NB4 (cell line): ENCODE measurements at regions not wholly inside any gene's neighbourhood (a gene's known extent, or its start where the extent isn't known, plus 50 kb on each side); places are given as distances from the start of the nearest gene placed in this dataset.

ENCODE experiments used
- DNase-seq: peaks from one replicate; pipeline ENCODE4 v3.0.0; 2010; ENCODE audit warnings: low read depth
- H3K4me3 ChIP-seq: one replicate; pipeline ENCODE4 v1.5.1; 2011; ENCODE audit warnings: mild to moderate bottlenecking, low read depth, low read length, moderate library complexity
- CTCF ChIP-seq: IDR thresholded peaks from one replicate; pipeline ENCODE4 v1.5.1; 2012; ENCODE audit warnings: low read depth, low read length
- MAX ChIP-seq: IDR thresholded peaks from 2 replicates; pipeline ENCODE4 v1.6.1; 2011; ENCODE audit warnings: low read depth, low read length
- MYC ChIP-seq: IDR thresholded peaks from 2 replicates; pipeline ENCODE4 v1.6.1; 2011; ENCODE audit warnings: low read depth, low read length
- POLR2A ChIP-seq: IDR thresholded peaks from 2 replicates; pipeline ENCODE4 v1.6.1; 2011; ENCODE audit warnings: mild to moderate bottlenecking; ENCODE audit not compliant: insufficient read length; ENCODE audit errors: extremely low read depth

DNA sequence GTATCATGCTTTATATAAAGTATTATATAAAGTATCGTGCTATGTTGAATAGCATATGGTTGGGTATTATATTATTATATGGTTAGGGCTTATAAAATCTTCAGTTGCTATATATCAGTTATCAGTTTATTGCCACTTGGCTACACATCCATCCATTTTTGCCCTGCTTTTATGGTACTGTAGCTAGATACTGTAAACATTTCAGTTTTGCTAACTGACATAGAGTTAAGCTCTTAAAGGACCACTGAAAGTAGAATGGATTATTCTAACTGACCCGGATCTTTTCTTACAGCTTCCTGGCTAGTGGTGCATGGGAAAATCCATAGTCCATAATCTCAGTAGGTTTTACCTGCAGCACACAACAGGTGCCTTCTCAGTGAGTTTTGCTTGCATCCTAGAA lies 405.3 kb upstream of the LUZP2 start:
- TF ChIP-seq MYC (no peak), POLR2A (no peak), CTCF (no peak), MAX (no peak)
- DNase-seq, result no peak
- H3K4me3 ChIP-seq, result no peak overlapping the region

DNA sequence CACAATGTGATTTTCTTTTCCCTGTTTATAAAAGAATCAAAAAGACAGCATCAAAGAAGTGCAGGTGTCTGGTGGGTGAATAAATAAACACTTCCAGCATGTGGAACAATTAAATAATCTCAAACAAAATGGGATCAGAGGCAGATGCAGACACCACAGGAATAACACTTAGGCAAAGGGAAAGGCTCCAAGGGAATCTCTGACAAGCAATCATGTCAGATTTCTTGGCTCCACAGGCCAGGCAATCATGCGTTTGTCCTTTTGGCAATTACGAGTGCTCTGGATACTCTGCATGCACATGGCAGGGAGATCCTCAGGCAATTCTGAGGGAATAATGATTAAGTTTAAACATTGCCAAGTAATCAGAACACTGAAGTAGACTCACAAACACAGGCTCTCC lies 403.5 kb upstream of the LUZP2 start:
- no peak for DNase-seq
- H3K4me3 ChIP-seq, result no peak overlapping the region

DNA sequence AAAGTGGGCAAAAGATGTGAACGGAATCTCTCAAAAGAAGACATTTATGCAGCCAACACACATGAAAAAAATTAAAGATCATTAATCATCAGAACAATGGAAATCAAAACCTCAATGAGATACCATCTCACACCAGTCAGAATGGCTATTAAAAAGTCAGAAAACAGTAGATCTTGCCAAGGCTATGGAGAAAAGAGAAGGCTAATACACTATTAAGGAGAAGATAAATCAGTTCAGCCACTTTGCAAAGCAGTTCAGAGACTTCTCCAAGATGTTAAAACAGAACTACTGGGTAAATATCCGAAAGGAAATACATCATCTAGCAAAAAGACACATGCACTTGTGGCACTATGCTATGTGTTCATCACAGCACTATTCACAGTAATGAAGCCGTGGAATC lies 388.2 kb upstream of the LUZP2 start:
- TF ChIP-seq MYC (no peak), CTCF (no peak), MAX (no peak), POLR2A (no peak)
- DNase-seq, result no peak

More for the DNA sequence above, 403.5 kb upstream of the LUZP2 start:
- TF ChIP-seq POLR2A (no peak), MYC (no peak), MAX (no peak), CTCF (no peak)

GRCh38 chr11:24122291-24122690 lies 374.6 kb upstream of the LUZP2 start:
- no peak for TF ChIP-seq POLR2A
- no peak for TF ChIP-seq MYC
- no peak for TF ChIP-seq CTCF
- TF ChIP-seq MAX, result no peak
- no peak for DNase-seq
- no peak overlapping the region for H3K4me3 ChIP-seq

More for the DNA sequence above, 388.2 kb upstream of the LUZP2 start:
- no peak overlapping the region for H3K4me3 ChIP-seq

DNA sequence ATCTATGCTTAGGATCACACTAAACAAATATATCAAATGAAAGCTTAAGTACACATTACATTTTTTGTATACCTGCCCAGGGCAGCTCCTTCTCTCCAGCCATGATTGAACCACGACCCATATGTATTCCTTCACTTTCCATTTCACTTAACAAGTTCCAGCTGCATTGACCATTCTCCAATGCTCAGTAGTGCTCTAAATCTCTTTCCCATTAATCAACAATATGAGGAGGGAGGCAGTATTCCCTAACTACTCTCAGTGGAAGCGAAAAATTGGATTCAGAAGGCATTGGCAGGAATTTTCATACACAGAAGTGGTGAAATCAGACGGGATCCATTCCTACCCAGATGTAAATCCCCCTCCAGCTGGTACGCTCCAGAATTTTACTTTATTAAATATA lies 372.0 kb upstream of the LUZP2 start:
- TF ChIP-seq MYC, result no peak
- no peak for TF ChIP-seq CTCF
- no peak for TF ChIP-seq POLR2A
- H3K4me3 ChIP-seq, result no peak overlapping the region
- no peak for DNase-seq

GRCh38 chr11:24131698-24132097 lies 365.2 kb upstream of the LUZP2 start:
- TF ChIP-seq MAX (no peak), MYC (no peak), POLR2A (no peak), CTCF (no peak)
- no peak overlapping the region for H3K4me3 ChIP-seq
- DNase-seq, result no peak
